ENCODE measurements at regions not wholly inside any gene's neighbourhood (a gene's known extent, or its start where the extent isn't known, plus 50 kb on each side); places are given as distances from the start of the nearest gene placed in this dataset.

GRCh38 chr16:52016387-52016786, 530.6 kb downstream of the TOX3 start:
- no peak for TF ChIP-seq CTCF (IDR thresholded peaks at IDR 0.05; ENCODE audit: unreplicated experiment)
- DNase-seq (ENCODE audit: low spot score, unreplicated experiment) = no peak
- Mint-ChIP-seq H3K27ac (no peak overlapping the region), H3K36me3 (ENCODE audit: insufficient read depth) (peaks cover 1% of the 10 kb centered on the region), H3K4me3 (ENCODE audit: low read depth) (no peak overlapping the region), H3K27me3 (peaks cover 3% of the 10 kb centered on the region), H3K4me1 (ENCODE audit: low read depth) (peaks cover 2% of the 10 kb centered on the region), H3K9me3 (ENCODE audit: low read depth) (peaks cover 40% of the 10 kb centered on the region)

- H3K4me3 Mint-ChIP-seq (ENCODE audit: low read depth) = no peak overlapping the region
- H3K9me3 Mint-ChIP-seq (ENCODE audit: low read depth) = peaks cover 4% of the 10 kb centered on the region
- TF ChIP-seq CTCF (IDR thresholded peaks at IDR 0.05; ENCODE audit: unreplicated experiment) = no peak
- no peak for DNase-seq (ENCODE audit: low spot score, unreplicated experiment)
- H3K4me1 Mint-ChIP-seq (ENCODE audit: low read depth) = peaks cover 2% of the 10 kb centered on the region
- no peak overlapping the region for H3K27ac Mint-ChIP-seq
- peaks cover under 1% of the 10 kb centered on the region for H3K36me3 Mint-ChIP-seq (ENCODE audit: insufficient read depth)
- H3K27me3 Mint-ChIP-seq = no peaks in the 10 kb centered on the region
Observed at GRCh38 chr16:52005551-52005950, 541.4 kb downstream of the TOX3 start.

- no peak for DNase-seq (ENCODE audit: low spot score, unreplicated experiment)
- peaks cover 2% of the 10 kb centered on the region for H3K27me3 Mint-ChIP-seq
- H3K4me3 Mint-ChIP-seq (ENCODE audit: low read depth) = no peak overlapping the region
- H3K36me3 Mint-ChIP-seq (ENCODE audit: insufficient read depth) = no peaks in the 10 kb centered on the region
- H3K4me1 Mint-ChIP-seq (ENCODE audit: low read depth) = peaks cover 2% of the 10 kb centered on the region
- TF ChIP-seq CTCF (IDR thresholded peaks at IDR 0.05; ENCODE audit: unreplicated experiment) = no peak
- H3K27ac Mint-ChIP-seq = no peak overlapping the region
- no peaks in the 10 kb centered on the region for H3K9me3 Mint-ChIP-seq (ENCODE audit: low read depth)
Observed at GRCh38 chr16:52004343-52004742, 542.6 kb downstream of the TOX3 start.

- no peak for TF ChIP-seq CTCF (IDR thresholded peaks at IDR 0.05; ENCODE audit: unreplicated experiment)
- Mint-ChIP-seq H3K4me3 (ENCODE audit: low read depth) (no peak overlapping the region), H3K4me1 (ENCODE audit: low read depth) (peaks cover 2% of the 10 kb centered on the region), H3K27ac (no peak overlapping the region), H3K36me3 (ENCODE audit: insufficient read depth) (no peaks in the 10 kb centered on the region), H3K9me3 (ENCODE audit: low read depth) (peaks cover 5% of the 10 kb centered on the region), H3K27me3 (peaks cover 3% of the 10 kb centered on the region)
- no peak for DNase-seq (ENCODE audit: low spot score, unreplicated experiment)
Observed at GRCh38 chr16:52002026-52002425, 544.9 kb downstream of the TOX3 start.

- Mint-ChIP-seq H3K36me3 (ENCODE audit: insufficient read depth) (no peaks in the 10 kb centered on the region), H3K4me3 (ENCODE audit: low read depth) (no peak overlapping the region), H3K27me3 (peaks cover 13% of the 10 kb centered on the region), H3K4me1 (ENCODE audit: low read depth) (no peaks in the 10 kb centered on the region), H3K9me3 (ENCODE audit: low read depth) (peaks cover 7% of the 10 kb centered on the region), H3K27ac (no peak overlapping the region)
- DNase-seq (ENCODE audit: low spot score, unreplicated experiment) = no peak
- no peak for TF ChIP-seq CTCF (IDR thresholded peaks at IDR 0.05; ENCODE audit: unreplicated experiment)
Observed at GRCh38 chr16:51996516-51996915, 550.4 kb downstream of the TOX3 start.
